ENCODE measurements at regions not wholly inside any gene's neighbourhood (a gene's known extent, or its start where the extent isn't known, plus 50 kb on each side); places are given as distances from the start of the nearest gene placed in this dataset.

DNA sequence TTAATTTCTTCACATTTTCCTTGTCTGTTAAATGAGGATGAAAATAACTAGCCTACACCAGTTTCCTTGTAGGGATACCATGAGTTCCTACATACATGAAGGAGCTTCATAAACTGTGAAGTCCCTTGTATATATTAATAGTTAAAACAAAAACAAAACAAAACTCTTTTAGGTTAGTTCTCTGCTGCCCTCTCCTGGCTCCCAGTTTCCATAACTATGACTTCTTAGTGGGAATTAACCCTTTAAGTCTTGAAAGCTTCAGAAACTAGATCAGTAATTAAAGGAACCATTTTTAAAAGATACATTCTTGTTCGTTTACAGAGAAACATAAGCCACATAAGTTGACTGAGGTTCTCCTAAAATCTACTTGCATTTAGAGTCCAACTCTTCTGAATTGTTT, 500.0 kb upstream of the C9orf72 start:
- TF ChIP-seq CTCF (conservative IDR thresholded peaks at IDR 0.05 in 1 of 2, IDR thresholded peaks at IDR 0.05 in 1 of 2; ENCODE audit: extremely low read depth in 1 of 2, insufficient read depth in 1 of 2, low read depth in 1 of 2, low read length in 2 of 2) (peak; percentile 49 to 65), EZH2 (IDR thresholded peaks at IDR 0.05; ENCODE audit: borderline replicate concordance, low read length) (no peak)

All from mammary epithelial cell (primary cell).